ENCODE measurements at regions not wholly inside any gene's neighbourhood (a gene's known extent, or its start where the extent isn't known, plus 50 kb on each side); places are given as distances from the start of the nearest gene placed in this dataset.

- H3K9me2 ChIP-seq (replicated peaks; ENCODE audit: control insufficient read depth, low read length), result no peaks in the 10 kb centered on the region
- no peak overlapping the region for H3K27ac ChIP-seq (ENCODE audit: low read depth, low read length)
- H4K20me1 ChIP-seq (ENCODE audit: control insufficient read depth, insufficient read depth, low read depth, low read length), result no peaks in the 10 kb centered on the region
- H3K4me3 ChIP-seq (ENCODE audit: low read length), result no peak overlapping the region
- 0 out of 2 replicates have a peak, but pooled peaks cover 3% of the 10 kb centered on the region for H3K9me3 ChIP-seq (ENCODE audit: control insufficient read depth, insufficient read depth, low read length)
- no peak for TF ChIP-seq CTCF (IDR thresholded peaks at IDR 0.05; ENCODE audit: low read depth, low read length, poor library complexity, severe bottlenecking)
- no peaks in the 10 kb centered on the region for H3F3A ChIP-seq (ENCODE audit: control insufficient read depth, insufficient read depth)
- no peaks in the 10 kb centered on the region for H3K79me2 ChIP-seq (ENCODE audit: control insufficient read depth, low read length)
- no peaks in the 10 kb centered on the region for H3K36me3 ChIP-seq (ENCODE audit: control insufficient read depth, low read length)
- H3K4me2 ChIP-seq (ENCODE audit: low read length), result no peak overlapping the region
- no peaks in the 10 kb centered on the region for H3K4me1 ChIP-seq (ENCODE audit: control insufficient read depth, low read length)
- no peaks in the 10 kb centered on the region for H3K27me3 ChIP-seq (ENCODE audit: control insufficient read depth, low read length)
Observed at GRCh38 chr18:39302481-39302880, 1736.9 kb upstream of the CELF4 start.

DNA sequence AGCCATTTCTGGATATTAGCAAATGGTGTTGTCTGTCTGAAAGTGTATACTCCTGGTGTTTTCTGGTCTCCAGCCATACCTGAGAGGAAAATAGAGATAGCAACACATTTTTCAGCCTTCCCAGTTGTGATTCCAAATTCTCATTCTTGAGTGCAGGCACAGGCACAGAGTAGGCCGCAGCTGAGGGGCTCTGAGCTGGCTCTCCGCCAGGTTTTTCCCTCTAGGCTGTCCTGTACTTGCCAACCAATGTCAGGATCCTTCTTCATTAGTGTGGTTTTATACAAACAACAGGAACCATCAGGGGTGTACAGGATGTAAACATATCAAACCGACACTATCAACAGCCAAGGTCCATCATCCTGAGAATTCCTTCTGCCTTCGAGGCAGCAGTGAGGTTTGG lies 1733.6 kb upstream of the CELF4 start:
- TF ChIP-seq CTCF (IDR thresholded peaks at IDR 0.05; ENCODE audit: low read depth, low read length, poor library complexity, severe bottlenecking) (no peak), EZH2phosphoT487 (IDR thresholded peaks at IDR 0.05; ENCODE audit: borderline replicate concordance, low read length) (no peak)
- Histone ChIP-seq H3K27me3 (ENCODE audit: control insufficient read depth, low read length) (no peaks in the 10 kb centered on the region), H3K4me1 (ENCODE audit: control insufficient read depth, low read length) (no peaks in the 10 kb centered on the region), H3K9me2 (replicated peaks; ENCODE audit: control insufficient read depth, low read length) (no peaks in the 10 kb centered on the region), H3K9me3 (ENCODE audit: control insufficient read depth, insufficient read depth, low read length) (0 out of 2 replicates have a peak, but pooled peaks cover 3% of the 10 kb centered on the region), H3K4me3 (ENCODE audit: low read length) (no peak overlapping the region), H3K79me2 (ENCODE audit: control insufficient read depth, low read length) (no peaks in the 10 kb centered on the region), H3K4me2 (ENCODE audit: low read length) (no peak overlapping the region), H3K27ac (ENCODE audit: low read depth, low read length) (no peak overlapping the region), H3F3A (ENCODE audit: control insufficient read depth, insufficient read depth) (no peaks in the 10 kb centered on the region), H3K36me3 (ENCODE audit: control insufficient read depth, low read length) (no peaks in the 10 kb centered on the region), H4K20me1 (ENCODE audit: control insufficient read depth, insufficient read depth, low read depth, low read length) (no peaks in the 10 kb centered on the region)

DNA sequence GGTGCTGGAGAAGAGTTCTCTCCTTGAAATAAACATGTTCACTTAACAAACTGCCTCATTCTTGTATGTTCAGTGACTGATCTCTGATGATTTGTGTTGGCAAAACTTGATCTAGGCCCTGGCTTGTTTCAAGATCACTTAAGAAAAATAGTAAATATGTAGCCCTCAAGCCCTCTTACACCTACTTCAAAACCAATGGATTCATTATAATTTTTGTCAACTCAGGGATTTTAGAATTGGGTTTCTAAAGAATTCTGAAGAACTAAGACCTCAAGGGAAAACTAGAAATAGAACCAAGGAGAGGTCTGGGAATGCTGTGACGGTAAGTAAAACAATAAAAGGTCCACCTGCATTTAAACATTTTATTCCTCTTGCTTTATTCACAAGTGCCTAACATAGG lies 1731.6 kb upstream of the CELF4 start:
- TF ChIP-seq EZH2phosphoT487 (IDR thresholded peaks at IDR 0.05; ENCODE audit: borderline replicate concordance, low read length) (no peak), CTCF (IDR thresholded peaks at IDR 0.05; ENCODE audit: low read depth, low read length, poor library complexity, severe bottlenecking) (no peak)
- no peak overlapping the region for H3K4me3 ChIP-seq (ENCODE audit: low read length)
- H3K27ac ChIP-seq (ENCODE audit: low read depth, low read length), result no peak overlapping the region
- H3K27me3 ChIP-seq (ENCODE audit: control insufficient read depth, low read length), result no peaks in the 10 kb centered on the region
- H3K79me2 ChIP-seq (ENCODE audit: control insufficient read depth, low read length), result no peaks in the 10 kb centered on the region
- no peaks in the 10 kb centered on the region for H3F3A ChIP-seq (ENCODE audit: control insufficient read depth, insufficient read depth)
- no peaks in the 10 kb centered on the region for H3K4me1 ChIP-seq (ENCODE audit: control insufficient read depth, low read length)
- no peaks in the 10 kb centered on the region for H3K9me2 ChIP-seq (replicated peaks; ENCODE audit: control insufficient read depth, low read length)
- H3K36me3 ChIP-seq (ENCODE audit: control insufficient read depth, low read length), result no peaks in the 10 kb centered on the region
- H3K4me2 ChIP-seq (ENCODE audit: low read length), result no peak overlapping the region
- no peaks in the 10 kb centered on the region for H4K20me1 ChIP-seq (ENCODE audit: control insufficient read depth, insufficient read depth, low read depth, low read length)
- H3K9me3 ChIP-seq (ENCODE audit: control insufficient read depth, insufficient read depth, low read length), result 0 out of 2 replicates have a peak, but pooled peaks cover 3% of the 10 kb centered on the region

Measured in DOHH2 (cell line).